ENCODE measurements at regions not wholly inside any gene's neighbourhood (a gene's known extent, or its start where the extent isn't known, plus 50 kb on each side); places are given as distances from the start of the nearest gene placed in this dataset.

GRCh38 chr4:136540747-136541146, 991.5 kb downstream of the PCDH18 start:
- WGBS, 2 experiments (ENCODE audit: extremely low coverage in 2 of 2, insufficient read length in 1 of 2), result no CpG with 5 or more reads among the region's 2 CpGs
- Histone ChIP-seq H3K79me1 (ENCODE audit: low read depth in 1 of 2, low read length in 2 of 2) (no peaks in the 10 kb centered on the region), H3K27ac (ENCODE audit: insufficient read depth, low read length) (no peak overlapping the region), H3K9me3 (ENCODE audit: control insufficient read depth, insufficient read depth, low read length) (no peaks in the 10 kb centered on the region), H2BK5ac (ENCODE audit: low read depth, low read length, poor library complexity, severe bottlenecking) (no peak overlapping the region), H3K14ac (replicated peaks; ENCODE audit: low read depth, low read length) (no peak overlapping the region), H3K9ac (ENCODE audit: low read depth, low read length) (no peak overlapping the region), H3K18ac (ENCODE audit: low read depth, low read length) (no peak overlapping the region), H3K36me3 (ENCODE audit: control insufficient read depth, insufficient read depth, low read length) (no peaks in the 10 kb centered on the region), H2AK9ac (replicated peaks; ENCODE audit: low read depth, low read length, poor library complexity) (no peak overlapping the region), H3K23ac (ENCODE audit: low read depth, low read length) (no peak overlapping the region), H4K5ac (ENCODE audit: low read depth, low read length) (no peak overlapping the region), H2AFZ (replicated peaks; ENCODE audit: low read length, poor library complexity) (no peak overlapping the region), H2BK20ac (ENCODE audit: low read depth, low read length) (no peak overlapping the region), H3K4me3 (ENCODE audit: insufficient read depth, low read depth, low read length) (no peak overlapping the region), H3K4me2 (ENCODE audit: low read depth, low read length) (no peak overlapping the region), H3K9me1 (ENCODE audit: insufficient read depth, low read length) (no peaks in the 10 kb centered on the region), H3K4me1 (ENCODE audit: control insufficient read depth, insufficient read depth, low read length) (no peaks in the 10 kb centered on the region), H4K91ac (ENCODE audit: insufficient read depth, low read depth, low read length) (no peak overlapping the region), H2BK15ac (ENCODE audit: low read depth, low read length) (no peak overlapping the region), H4K20me1 (ENCODE audit: insufficient read depth, low read length) (no peaks in the 10 kb centered on the region), H2AK5ac (ENCODE audit: low read depth, low read length) (no peak overlapping the region), H3K4ac (ENCODE audit: low read depth, low read length) (no peak overlapping the region), H2BK120ac (ENCODE audit: low read depth, low read length) (no peak overlapping the region), H3K27me3 (ENCODE audit: control insufficient read depth, insufficient read depth, low read length) (no peaks in the 10 kb centered on the region), H3K56ac (ENCODE audit: extremely low read depth, insufficient read depth, low read length) (no peak overlapping the region), H4K8ac (ENCODE audit: low read depth in 2 of 2, low read length in 2 of 2) (no peak overlapping the region)
- in situ Hi-C loops (cut with MboI; ENCODE audit: low sequenced_read_pairs), result no loop called here
- CTCF ChIA-PET, result no interaction called here
- DNase-seq (no peak), ATAC-seq (ENCODE audit: low read depth) (no peak)
- no peak for TF ChIP-seq FOS (IDR thresholded peaks at IDR 0.05; ENCODE audit: low read depth, low read length)
- TF ChIP-seq USF2 (IDR thresholded peaks at IDR 0.05; ENCODE audit: low read depth, low read length), result no peak
- TF ChIP-seq MXI1 (IDR thresholded peaks at IDR 0.05; ENCODE audit: borderline replicate concordance, low read depth, low read length), result no peak
- no peak for TF ChIP-seq MAZ (IDR thresholded peaks at IDR 0.05; ENCODE audit: borderline replicate concordance, low read depth, low read length)
- no peak for TF ChIP-seq CHD1 (IDR thresholded peaks at IDR 0.05; ENCODE audit: low read depth, low read length)
- no peak for TF ChIP-seq MAFK (IDR thresholded peaks at IDR 0.05; ENCODE audit: low read depth, low read length)
- no peak for TF ChIP-seq POLR2A (IDR thresholded peaks at IDR 0.05; ENCODE audit: low read depth, low read length)
- no peak for TF ChIP-seq SMC3 (IDR thresholded peaks at IDR 0.05; ENCODE audit: low read depth, low read length)
- no peak for TF ChIP-seq CEBPB (IDR thresholded peaks at IDR 0.05; ENCODE audit: low read depth, low read length)
- TF ChIP-seq RAD21 (IDR thresholded peaks at IDR 0.05; ENCODE audit: low read length), result no peak
- TF ChIP-seq NFE2L2 (IDR thresholded peaks at IDR 0.05; ENCODE audit: low read depth, low read length), result no peak
- no peak for TF ChIP-seq CTCF (conservative IDR thresholded peaks at IDR 0.05; ENCODE audit: low read depth, low read length)
- TF ChIP-seq ELK1 (IDR thresholded peaks at IDR 0.05; ENCODE audit: borderline replicate concordance, low read depth, low read length), result no peak
- no TSS peak for BruUV-seq (replicated peaks)
- POLR2A ChIA-PET (ENCODE audit: unreplicated experiment), result no interaction called here
- dilution Hi-C loops (cut with HindIII; ENCODE audit: low sequenced_read_pairs, unreplicated experiment), result no loop called here
- intact Hi-C loops (cut with micrococcal nuclease), result no loop called here

All from IMR-90 (cell line).